HL-60 (cell line): ENCODE measurements at regions not wholly inside any gene's neighbourhood (a gene's known extent, or its start where the extent isn't known, plus 50 kb on each side); places are given as distances from the start of the nearest gene placed in this dataset.

Experiments used
- CTCF ChIP-seq: IDR thresholded peaks from one replicate; pipeline ENCODE4 v1.5.1; 2011; ENCODE audit warnings: low read length, control low read depth, inconsistent platforms; ENCODE audit not compliant: insufficient read depth
- GABPA ChIP-seq: IDR thresholded peaks from 2 replicates; pipeline ENCODE4 v1.6.1; 2012; ENCODE audit warnings: low read depth
- POLR2AphosphoS5 ChIP-seq: IDR thresholded peaks from 2 replicates; pipeline ENCODE4 v1.6.1; 2012; ENCODE audit warnings: low read depth

DNA sequence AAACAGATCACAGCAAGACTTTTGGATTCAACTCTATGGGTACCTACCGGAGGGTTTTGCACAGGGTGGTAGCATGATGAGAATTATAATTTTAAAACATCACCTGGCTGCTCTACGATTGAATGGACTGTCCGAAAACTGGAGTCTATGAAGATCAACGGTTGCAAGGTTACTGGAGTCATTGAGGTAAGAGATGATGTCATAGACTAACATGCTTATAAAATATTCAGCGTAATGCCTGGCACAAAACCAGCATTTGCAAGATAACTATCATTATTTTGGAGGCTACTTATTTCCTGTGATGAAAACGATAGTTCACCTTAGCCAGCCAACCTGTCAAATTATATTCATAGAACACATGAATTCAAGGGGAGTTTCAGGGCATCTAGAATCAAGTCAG lies 580.6 kb upstream of the TBX3 start:
- TF ChIP-seq CTCF: no peak
- no peak for TF ChIP-seq GABPA
- TF ChIP-seq POLR2AphosphoS5: no peak
